ENCODE measurements at regions not wholly inside any gene's neighbourhood (a gene's known extent, or its start where the extent isn't known, plus 50 kb on each side); places are given as distances from the start of the nearest gene placed in this dataset.
"Not testable (repeated sequence)": the region's sequence is repeated elsewhere in the genome, so short reads cannot be mapped to it uniquely, and the experiment has no call there.

DNA sequence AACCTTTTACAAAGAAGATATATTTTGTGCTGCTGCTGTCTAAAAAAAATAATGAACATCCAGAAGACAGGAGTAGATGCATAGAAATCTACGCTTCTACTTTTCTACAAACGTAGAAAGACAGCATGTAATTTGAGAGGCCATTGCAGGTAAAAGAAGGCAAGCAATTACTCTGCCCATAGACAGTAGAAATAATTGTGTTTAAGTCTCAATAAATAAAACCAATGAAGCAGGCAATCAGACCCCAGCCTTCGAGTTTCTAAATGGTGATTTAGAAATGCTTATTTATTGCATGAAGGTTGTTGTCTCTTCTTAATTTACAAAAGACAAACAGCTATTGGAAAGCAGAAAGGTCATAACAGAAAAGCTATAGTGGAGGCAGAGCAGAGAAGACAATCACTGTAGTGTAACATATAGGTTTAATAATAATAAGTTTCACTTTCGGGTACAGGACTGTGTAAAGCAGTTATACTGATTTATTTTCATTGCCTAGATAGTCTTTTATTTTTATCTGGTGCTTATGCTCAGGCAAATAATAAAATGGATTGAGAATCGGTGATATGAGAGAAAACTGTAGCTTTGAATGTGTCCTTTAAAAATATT, 123.0 kb upstream of the TACR3 start:
- no peak for DNase-seq
- no peak for TF ChIP-seq POLR2AphosphoS5 (IDR thresholded peaks at IDR 0.05)
- TF ChIP-seq POLR2A (IDR thresholded peaks at IDR 0.05): no peak
- TF ChIP-seq, protein P1, sequence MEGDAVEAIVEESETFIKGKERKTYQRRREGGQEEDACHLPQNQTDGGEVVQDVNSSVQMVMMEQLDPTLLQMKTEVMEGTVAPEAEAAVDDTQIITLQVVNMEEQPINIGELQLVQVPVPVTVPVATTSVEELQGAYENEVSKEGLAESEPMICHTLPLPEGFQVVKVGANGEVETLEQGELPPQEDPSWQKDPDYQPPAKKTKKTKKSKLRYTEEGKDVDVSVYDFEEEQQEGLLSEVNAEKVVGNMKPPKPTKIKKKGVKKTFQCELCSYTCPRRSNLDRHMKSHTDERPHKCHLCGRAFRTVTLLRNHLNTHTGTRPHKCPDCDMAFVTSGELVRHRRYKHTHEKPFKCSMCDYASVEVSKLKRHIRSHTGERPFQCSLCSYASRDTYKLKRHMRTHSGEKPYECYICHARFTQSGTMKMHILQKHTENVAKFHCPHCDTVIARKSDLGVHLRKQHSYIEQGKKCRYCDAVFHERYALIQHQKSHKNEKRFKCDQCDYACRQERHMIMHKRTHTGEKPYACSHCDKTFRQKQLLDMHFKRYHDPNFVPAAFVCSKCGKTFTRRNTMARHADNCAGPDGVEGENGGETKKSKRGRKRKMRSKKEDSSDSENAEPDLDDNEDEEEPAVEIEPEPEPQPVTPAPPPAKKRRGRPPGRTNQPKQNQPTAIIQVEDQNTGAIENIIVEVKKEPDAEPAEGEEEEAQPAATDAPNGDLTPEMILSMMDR (IDR thresholded peaks at IDR 0.05): no peak
- no peak for TF ChIP-seq EP300 (IDR thresholded peaks at IDR 0.05)

DNA sequence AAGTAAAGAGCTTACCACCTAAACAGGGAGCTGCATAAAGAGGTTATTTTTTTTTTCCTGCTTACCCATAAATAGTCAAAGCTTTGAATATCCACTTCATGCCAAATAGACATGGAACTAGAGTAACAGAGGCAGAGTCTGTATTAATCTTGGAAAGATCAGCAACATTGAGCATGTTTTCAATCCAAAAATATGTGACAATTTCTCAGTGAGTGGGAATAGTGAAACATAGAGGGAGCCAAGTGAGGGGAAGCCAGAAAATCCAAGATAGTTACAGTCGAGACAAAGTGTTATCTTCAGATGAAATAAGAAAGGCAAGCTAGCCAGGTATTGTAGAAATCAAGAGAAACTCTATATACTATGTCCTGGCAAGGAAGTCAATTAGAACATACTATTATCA, 122.3 kb upstream of the TACR3 start:
- TF ChIP-seq EP300 (IDR thresholded peaks at IDR 0.05): no peak
- TF ChIP-seq, protein P1 (IDR thresholded peaks at IDR 0.05): no peak
- no peak for TF ChIP-seq POLR2AphosphoS5 (IDR thresholded peaks at IDR 0.05)
- TF ChIP-seq POLR2A (IDR thresholded peaks at IDR 0.05): no peak
- no peak overlapping the region for H3K4me3 ChIP-seq
- no peaks in the 10 kb centered on the region for H3K27me3 ChIP-seq
- H3K27ac ChIP-seq: no peak overlapping the region
- intact Hi-C loops (cut with DNase I; ENCODE audit: low total_unique reads): no loop called here
- peaks cover 0 to 12% (median 1%) of the 10 kb centered on the region in 4 donors for H3K9me3 ChIP-seq
- no peaks in the 10 kb centered on the region for H3K36me3 ChIP-seq
- no peak for DNase-seq
- no peaks in the 10 kb centered on the region for H3K4me1 ChIP-seq
- WGBS, 5 donors: 44 to 70% (median 50%) methylated on average over 1 of the region's 1 CpG

More for the DNA sequence above, 123.0 kb upstream of the TACR3 start:
- H3K27me3 ChIP-seq: no peaks in the 10 kb centered on the region
- H3K36me3 ChIP-seq: no peaks in the 10 kb centered on the region
- peaks cover 0 to 18% (median 4%) of the 10 kb centered on the region in 4 donors for H3K9me3 ChIP-seq
- no peaks in the 10 kb centered on the region for H3K4me1 ChIP-seq
- H3K27ac ChIP-seq: no peak overlapping the region
- intact Hi-C loops (cut with DNase I; ENCODE audit: low total_unique reads): no loop called here
- no peak overlapping the region for H3K4me3 ChIP-seq
- WGBS, 5 donors: 58 to 70% (median 63%) methylated on average over 5 of the region's 5 CpGs

DNA sequence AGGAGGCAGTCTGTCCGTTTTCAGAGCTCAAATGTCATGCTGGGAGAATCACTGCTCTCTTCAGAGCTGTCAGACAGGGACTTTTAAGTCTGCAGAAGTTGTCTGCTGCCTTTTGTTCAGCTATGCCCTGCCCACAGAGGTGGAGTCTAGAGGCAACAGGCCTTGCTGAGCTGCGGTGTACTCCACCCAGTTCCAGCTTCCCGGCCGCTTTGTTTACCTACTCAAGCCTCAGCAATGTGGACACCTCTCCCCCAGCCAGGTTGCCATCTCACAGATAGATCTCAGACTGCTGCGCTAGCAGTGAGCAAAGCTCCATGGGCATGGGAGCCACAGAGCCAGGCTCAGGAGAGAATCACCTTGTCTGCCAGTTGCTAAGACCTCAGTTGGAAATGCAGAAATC, 90.5 kb upstream of the TACR3 start:
- H3K27ac ChIP-seq; intact Hi-C loops (cut with DNase I; ENCODE audit: low total_unique reads); H3K27me3 ChIP-seq; H3K4me1 ChIP-seq; H3K36me3 ChIP-seq; H3K4me3 ChIP-seq; DNase-seq: not testable (repeated sequence)
- 17 to 42% (median 34%) methylated on average over 4 to 5 of the region's 5 CpGs for WGBS, 5 donors
- H3K9me3 ChIP-seq: peaks cover 0 to 13% (median 0%) of the 10 kb centered on the region in 4 donors

DNA sequence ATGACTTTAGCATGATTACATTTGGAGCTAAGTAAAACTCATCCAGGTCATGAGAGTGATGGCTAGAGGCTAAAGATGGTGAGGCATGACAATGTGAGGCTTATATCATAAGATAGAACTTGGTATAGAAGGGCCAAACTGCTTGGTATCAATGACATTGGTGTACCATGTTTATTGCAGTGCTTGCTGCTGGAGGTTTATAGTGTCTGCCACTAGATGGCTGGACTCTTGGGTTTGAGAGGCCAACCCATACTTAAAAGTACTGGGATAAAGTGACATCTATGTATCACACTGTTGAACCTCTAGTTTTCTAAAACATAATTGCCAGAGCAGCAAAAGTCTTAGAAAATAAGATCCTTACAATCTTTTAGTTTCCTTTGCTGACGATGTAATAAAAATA, 83.0 kb upstream of the TACR3 start:
- no peaks in the 10 kb centered on the region for H3K4me1 ChIP-seq
- no peak for DNase-seq
- H3K9me3 ChIP-seq: peaks cover 0 to 17% (median 4%) of the 10 kb centered on the region in 4 donors
- H3K36me3 ChIP-seq: no peaks in the 10 kb centered on the region
- H3K4me3 ChIP-seq: no peak overlapping the region
- 83 to 94% (median 88%) methylated on average over 1 of the region's 1 CpG for WGBS, 5 donors
- intact Hi-C loops (cut with DNase I; ENCODE audit: low total_unique reads): no loop called here
- TF ChIP-seq EP300 (IDR thresholded peaks at IDR 0.05): no peak
- no peak for TF ChIP-seq POLR2AphosphoS5 (IDR thresholded peaks at IDR 0.05)
- TF ChIP-seq, protein P1 (IDR thresholded peaks at IDR 0.05): no peak
- TF ChIP-seq POLR2A (IDR thresholded peaks at IDR 0.05): no peak
- no peaks in the 10 kb centered on the region for H3K27me3 ChIP-seq
- no peak overlapping the region for H3K27ac ChIP-seq

DNA sequence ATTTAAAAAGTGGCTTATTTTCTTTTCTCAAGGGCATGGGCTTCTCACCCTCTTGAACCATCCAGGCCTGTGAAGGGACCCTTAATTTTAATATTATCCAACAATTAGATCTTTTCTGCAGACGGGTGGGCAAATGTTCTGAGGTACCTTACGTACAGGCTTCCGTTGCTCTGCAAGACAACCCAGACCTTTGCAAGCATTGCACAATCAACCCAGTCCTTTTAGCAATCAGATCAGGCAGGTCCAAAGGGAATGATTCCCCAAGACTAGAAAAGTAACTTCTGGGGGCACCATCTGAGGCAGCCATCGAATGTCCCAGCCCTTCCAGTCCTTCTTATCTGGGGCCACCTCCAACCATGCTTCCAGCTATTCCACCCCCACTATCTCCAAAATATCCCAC, 67.3 kb upstream of the TACR3 start:
- H3K27ac ChIP-seq: no peak overlapping the region
- WGBS, 5 donors: 87 to 93% (median 88%) methylated on average over 4 of the region's 4 CpGs
- no peak overlapping the region for H3K4me3 ChIP-seq
- H3K9me3 ChIP-seq: peaks cover 0 to 23% (median 19%) of the 10 kb centered on the region in 4 donors
- intact Hi-C loops (cut with DNase I; ENCODE audit: low total_unique reads): loop anchor here (10.0 kb wide), 1 partner anchor 572 kb away; no protein-coding TSS in a partner anchor
- no peaks in the 10 kb centered on the region for H3K36me3 ChIP-seq
- DNase-seq: no peak
- TF ChIP-seq, protein P1 (IDR thresholded peaks at IDR 0.05): no peak
- TF ChIP-seq EP300 (IDR thresholded peaks at IDR 0.05): no peak
- no peaks in the 10 kb centered on the region for H3K27me3 ChIP-seq
- H3K4me1 ChIP-seq: no peaks in the 10 kb centered on the region

Data from stomach (tissue), 8 donors.